IPS-NIHi7 (cell line): ENCODE measurements at regions not wholly inside any gene's neighbourhood (a gene's known extent, or its start where the extent isn't known, plus 50 kb on each side); places are given as distances from the start of the nearest gene placed in this dataset.
"Not testable (repeated sequence)": the region's sequence is repeated elsewhere in the genome, so short reads cannot be mapped to it uniquely, and the experiment has no call there.

Experiments
- DNase-seq: peaks from one replicate; pipeline ENCODE4 v3.0.0; 2012; ENCODE audit warnings: mixed read lengths; ENCODE audit errors: extremely low spot score

DNA sequence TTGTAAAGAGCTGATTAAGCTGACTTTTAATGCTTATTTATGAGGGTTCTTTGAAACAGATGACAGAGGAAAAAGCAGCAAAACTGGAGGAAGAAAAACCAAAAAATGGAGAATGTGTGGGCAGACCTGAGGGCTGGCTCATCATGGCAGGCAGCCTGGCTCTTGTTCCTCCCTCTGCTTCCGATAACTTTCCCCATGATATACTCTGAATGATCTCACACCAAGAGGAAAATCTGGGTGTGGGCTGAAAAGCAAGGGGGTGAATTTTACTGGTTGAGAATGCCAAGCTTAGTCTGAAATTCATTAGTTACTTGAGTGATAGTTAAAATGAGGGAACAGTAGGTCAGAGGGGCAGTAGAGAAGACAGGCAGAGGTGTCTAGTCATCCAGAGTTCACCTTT is 330.1 kb upstream of the PRICKLE1 start:
- DNase-seq: no peak

- no peak for DNase-seq
Observed at GRCh38 chr12:42918443-42918842, 328.9 kb upstream of the PRICKLE1 start.

GRCh38 chr12:42916143-42916542 is 326.6 kb upstream of the PRICKLE1 start:
- no peak for DNase-seq

- no peak for DNase-seq
Observed at GRCh38 chr12:42915426-42915825, 325.9 kb upstream of the PRICKLE1 start.

DNA sequence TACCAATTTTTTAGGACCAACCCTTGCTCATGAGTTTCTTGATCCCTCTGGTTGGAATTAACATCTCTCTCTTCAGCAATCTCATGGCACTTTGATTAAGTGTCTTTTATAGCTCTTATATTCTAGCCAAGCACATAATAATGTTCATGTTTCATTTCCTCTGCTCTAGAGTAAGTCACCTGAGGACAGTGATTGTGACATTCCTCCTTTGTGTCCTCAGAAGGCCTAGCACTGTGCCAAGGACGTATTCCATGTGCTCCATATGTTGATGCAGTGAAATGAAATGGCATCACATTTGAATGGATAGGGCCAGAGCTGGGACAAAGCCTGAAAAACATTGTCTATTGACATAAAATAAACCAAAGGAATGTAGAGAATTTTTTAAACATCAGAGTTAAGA is 322.8 kb upstream of the PRICKLE1 start:
- DNase-seq: no peak

GRCh38 chr12:42910656-42911055 is 321.1 kb upstream of the PRICKLE1 start:
- DNase-seq: no peak

DNA sequence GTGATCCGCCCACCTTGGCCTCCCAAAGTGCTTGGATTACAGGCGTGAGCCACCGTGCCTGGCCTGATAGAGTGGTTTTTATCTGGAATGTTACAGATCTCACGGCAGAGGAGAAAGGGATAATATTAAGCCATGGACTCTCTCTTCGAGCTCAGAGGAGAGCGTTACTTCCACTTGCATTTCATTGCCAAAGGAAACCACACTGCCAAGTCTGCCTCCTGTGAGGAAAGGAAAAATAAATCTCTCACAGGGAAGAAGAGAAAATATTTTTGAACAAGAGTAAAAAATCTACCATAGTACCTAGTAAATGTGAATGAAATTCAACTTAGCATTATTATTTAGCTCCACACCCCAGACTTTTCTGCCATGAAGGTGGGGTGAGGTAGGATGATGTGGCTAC is 319.2 kb upstream of the PRICKLE1 start:
- no peak for DNase-seq

DNA sequence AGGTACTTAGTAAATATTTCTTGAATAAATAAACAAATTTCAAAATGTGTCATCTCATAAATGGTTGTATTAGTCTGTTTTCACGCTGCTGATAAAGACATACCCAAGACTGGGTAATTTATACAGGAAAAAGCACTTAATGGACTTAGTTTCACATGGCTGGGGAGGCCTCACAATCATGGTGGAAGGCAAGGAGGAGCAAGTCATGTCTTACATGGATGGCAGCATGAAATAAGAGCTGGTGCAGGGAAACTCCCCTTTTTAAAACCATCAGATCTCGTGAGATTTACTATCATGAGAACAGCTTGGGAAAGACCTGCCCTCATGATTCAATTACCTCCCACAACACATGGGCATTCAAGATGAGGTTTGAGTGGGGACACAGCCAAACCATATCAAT is 317.3 kb upstream of the PRICKLE1 start:
- DNase-seq: not testable (repeated sequence)

DNA sequence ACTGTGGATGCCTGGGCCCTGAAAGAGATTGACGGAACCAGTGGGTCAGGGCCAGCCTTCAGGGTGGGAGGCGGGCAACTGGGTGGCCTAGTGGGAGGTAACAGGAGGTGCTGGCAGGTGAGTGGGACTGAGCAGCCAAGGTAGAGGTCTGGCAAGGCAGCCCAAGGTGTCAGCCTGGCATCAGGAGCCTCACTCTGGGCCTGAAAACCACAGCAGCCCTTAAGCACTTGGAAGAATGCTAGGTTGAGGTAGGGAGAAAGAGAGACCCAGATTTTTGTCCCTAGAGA is 315.8 kb upstream of the PRICKLE1 start:
- DNase-seq: no peak

- no peak for DNase-seq
Observed at GRCh38 chr12:42904683-42905418, 315.3 kb upstream of the PRICKLE1 start.

DNA sequence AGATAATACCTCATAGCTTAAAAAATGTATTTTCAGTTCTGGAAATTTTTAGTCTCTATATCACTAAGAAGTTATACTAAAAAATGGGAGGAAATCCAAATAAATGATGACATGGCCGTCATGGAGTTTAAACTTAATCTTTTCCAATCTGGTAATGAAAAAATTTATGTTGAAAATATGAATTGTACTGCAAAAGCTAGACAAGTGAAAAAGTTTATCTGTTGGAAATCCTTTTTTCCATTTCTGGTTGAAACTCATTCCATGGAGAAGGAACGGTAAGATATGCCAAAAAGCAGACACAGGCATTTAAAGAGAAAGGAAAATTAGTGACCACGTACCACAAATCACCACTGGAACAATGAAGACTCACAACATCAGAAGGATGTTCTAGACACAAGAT is 314.2 kb upstream of the PRICKLE1 start:
- no peak for DNase-seq

GRCh38 chr12:42902001-42902400 is 312.5 kb upstream of the PRICKLE1 start:
- no peak for DNase-seq

GRCh38 chr12:42893803-42894202 is 304.3 kb upstream of the PRICKLE1 start:
- no peak for DNase-seq

DNA sequence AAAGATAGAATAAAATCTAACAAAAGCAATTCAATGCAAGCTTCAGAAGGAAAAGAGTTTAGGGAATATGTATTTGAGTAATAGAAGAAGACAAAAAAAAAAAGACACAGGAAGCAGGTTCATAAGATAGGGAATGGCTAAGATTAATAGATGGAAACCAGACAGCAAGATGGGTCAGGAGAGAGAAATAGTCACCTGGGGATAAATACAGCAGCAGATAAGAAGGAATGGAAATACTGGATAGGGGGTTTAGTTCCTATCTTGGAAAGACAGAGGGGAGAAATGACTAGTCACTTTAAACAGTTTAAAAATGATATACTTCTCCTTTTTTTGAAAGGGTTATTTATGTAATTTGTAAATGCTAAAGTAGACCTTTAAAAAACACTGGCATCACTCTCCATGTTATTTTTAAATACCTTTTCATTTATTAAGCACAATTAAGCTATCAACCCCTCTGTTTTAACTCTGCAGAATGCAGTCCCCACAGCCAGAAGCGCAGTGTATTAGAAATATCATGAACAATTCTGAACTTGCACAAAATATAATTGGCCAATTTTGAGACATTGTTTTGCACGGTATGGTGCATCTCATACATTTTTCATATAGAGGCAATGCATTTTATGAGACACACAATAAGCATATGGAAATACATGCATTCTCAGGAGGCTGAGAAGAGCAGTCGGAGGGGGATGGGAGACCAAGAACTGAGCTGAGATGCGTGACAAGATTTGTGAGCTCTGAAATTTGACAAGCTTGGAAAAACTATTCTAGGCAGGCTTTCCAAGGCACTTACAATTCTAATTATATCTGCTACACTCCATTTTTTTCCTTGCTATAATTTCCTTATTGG is 303.4 kb upstream of the PRICKLE1 start:
- no peak for DNase-seq

- DNase-seq: no peak
Observed at GRCh38 chr12:42887657-42888056, 298.1 kb upstream of the PRICKLE1 start.

DNA sequence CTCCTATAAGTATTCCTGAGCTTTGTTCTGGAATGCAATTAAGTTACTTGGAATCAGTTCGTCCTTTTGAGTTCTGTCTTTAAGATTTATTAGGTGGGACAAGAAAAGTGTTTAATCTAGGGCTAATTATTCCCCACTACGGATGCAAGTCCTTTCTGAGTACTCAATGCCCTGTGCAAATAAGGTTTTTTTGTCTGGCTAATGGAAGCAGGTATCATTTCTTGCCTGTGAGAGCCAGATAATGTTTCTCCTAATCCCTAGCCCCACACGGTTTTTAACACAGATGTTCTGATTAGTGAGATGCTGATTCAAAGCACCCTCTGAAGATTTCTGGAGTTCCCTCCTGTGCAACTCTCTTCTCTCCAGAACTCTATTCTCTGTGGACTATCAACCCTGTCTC is 296.6 kb upstream of the PRICKLE1 start:
- no peak for DNase-seq

DNA sequence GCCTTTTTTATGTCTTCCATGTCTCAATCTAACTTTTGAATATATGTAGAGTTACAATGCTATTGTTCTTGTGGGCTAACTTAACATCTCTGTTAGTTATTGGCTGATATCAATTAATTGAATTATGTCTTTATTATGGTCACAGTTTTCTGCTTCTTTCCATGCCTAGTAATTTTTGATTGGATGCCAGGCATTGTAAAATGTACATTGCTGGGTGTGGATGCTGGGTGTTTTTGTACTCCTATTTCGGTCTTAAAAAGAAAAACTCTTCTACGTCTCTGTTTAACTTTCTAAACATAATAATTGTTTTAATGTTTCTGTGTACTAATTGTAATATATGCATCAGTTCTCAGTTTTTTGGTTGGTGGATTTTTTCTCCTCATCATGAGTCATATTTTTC is 296.1 kb upstream of the PRICKLE1 start:
- DNase-seq: no peak

DNA sequence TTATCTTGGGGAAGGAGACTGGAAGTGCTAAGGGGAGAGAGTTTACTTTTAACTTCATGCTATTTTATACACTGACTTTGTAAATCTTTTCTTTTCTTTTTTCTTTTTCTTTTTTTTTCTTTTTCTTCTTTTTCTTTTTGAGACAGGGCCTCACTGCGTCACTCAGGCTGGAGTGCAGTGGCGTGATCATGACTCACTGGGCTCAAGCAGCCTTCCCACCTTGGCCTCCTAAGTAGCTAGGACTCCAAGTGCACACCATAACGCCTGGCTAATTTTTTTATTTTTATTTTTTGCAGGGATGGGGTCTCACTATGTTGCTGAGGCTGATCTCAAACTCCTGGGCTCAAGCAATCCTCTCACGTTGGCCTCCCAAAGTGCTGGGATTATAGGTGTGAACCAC is 294.6 kb upstream of the PRICKLE1 start:
- no peak for DNase-seq

DNA sequence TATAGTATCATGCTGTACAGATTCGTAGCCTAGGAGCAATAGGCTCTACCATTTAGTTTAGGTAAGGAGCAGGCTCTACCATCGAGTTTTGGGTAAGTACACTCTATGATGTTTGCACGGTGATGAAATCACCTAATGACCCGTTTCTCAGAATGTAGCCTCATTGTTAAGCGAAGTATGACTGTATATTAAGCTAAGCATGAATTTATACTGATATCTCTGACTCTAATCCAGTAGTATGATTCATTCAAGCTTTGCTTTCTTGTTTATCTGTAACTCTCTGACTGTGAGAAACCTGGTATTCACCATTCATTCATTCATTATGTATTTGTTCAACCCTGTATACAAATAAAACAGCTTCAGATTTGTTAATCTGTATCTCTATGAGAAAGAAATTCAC is 283.9 kb upstream of the PRICKLE1 start:
- no peak for DNase-seq

GRCh38 chr12:42871816-42872215 is 282.3 kb upstream of the PRICKLE1 start:
- DNase-seq: no peak

- no peak for DNase-seq
Observed at GRCh38 chr12:42868291-42868690, 278.7 kb upstream of the PRICKLE1 start.

- DNase-seq: no peak
Observed at GRCh38 chr12:42865282-42865681, 275.7 kb upstream of the PRICKLE1 start.

GRCh38 chr12:42862055-42862454 is 272.5 kb upstream of the PRICKLE1 start:
- DNase-seq: no peak
